ENCODE measurements at regions not wholly inside any gene's neighbourhood (a gene's known extent, or its start where the extent isn't known, plus 50 kb on each side); places are given as distances from the start of the nearest gene placed in this dataset.
A peak's percentile ranks its signal among the peaks of the same experiment; 100 is the strongest.

- no peaks in the 10 kb centered on the region for H3K27me3 ChIP-seq
- H3K36me3 ChIP-seq: no peaks in the 10 kb centered on the region
- intact Hi-C loops (cut with DNase I): loop anchor here (10.0 kb wide), 3 partner anchors 235 to 625 kb away; partner anchors contain the start of gene RRAGC
- no peak overlapping the region for H3K4me3 ChIP-seq
- TF ChIP-seq CTCF (IDR thresholded peaks at IDR 0.05): no peak
- no peak for DNase-seq
- no peak overlapping the region for H3K27ac ChIP-seq
- H3K9ac ChIP-seq (ENCODE audit: low read depth in 2 of 2, low read length in 2 of 2): no peak overlapping the region
- no peaks in the 10 kb centered on the region for H3K4me1 ChIP-seq
- no peaks in the 10 kb centered on the region for H3K9me3 ChIP-seq
Measured at GRCh38 chr1:39089931-39090521, 63.9 kb downstream of the NDUFS5 start.

GRCh38 chr1:39090757-39091380, 64.7 kb downstream of the NDUFS5 start:
- Histone ChIP-seq H3K9ac (ENCODE audit: low read depth in 2 of 2, low read length in 2 of 2) (no peak overlapping the region), H3K4me1 (no peaks in the 10 kb centered on the region), H3K27ac (no peak overlapping the region), H3K36me3 (no peaks in the 10 kb centered on the region), H3K4me3 (no peak overlapping the region), H3K27me3 (no peaks in the 10 kb centered on the region), H3K9me3 (no peaks in the 10 kb centered on the region)
- TF ChIP-seq CTCF (IDR thresholded peaks at IDR 0.05): no peak
- DNase-seq: no peak
- intact Hi-C loops (cut with DNase I): loop anchor here (10.0 kb wide), 2 partner anchors 564 to 624 kb away; no protein-coding TSS in a partner anchor

DNA sequence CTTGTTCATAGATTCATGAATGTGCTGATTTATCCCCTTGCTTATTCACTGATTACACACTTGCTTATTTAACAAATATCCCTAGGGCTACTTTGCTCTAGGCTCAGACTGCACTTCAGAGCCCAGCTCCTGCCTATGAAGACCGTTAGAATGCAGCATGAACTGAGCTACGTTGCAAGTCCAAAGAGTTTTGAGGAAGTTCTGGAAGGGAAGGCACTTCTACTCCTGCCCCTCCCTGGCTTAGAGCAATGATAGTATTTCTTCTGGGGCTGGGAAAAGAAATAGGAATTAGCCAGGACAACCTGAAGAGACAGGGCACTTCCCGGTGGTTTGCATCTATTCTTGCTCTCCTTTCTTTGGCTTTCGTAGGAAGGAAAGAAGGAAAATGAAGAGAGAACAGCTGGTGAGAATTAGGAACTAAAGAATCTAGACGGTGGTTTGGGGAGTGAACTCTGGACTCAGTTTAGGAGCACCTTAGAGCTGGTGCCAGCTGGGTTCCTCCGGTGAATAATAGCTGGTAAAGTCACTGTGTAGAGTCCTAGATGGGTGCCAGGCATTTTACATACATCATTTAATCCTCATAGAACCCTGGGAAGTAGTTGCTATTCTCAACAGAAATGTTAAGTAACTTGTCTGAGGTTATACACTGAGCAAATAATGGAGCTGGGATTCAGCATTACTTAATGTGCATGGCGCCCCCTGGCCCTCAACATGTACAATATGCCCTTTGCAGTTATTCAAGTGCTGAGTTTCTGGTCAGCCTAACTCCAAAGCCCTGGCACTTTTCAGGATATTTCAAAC, 65.9 kb downstream of the NDUFS5 start:
- intact Hi-C loops (cut with DNase I): loop anchor here (10.0 kb wide), 2 partner anchors 563 to 623 kb away; no protein-coding TSS in a partner anchor
- Histone ChIP-seq H3K27ac (no peak overlapping the region), H3K36me3 (no peaks in the 10 kb centered on the region), H3K4me3 (no peak overlapping the region), H3K27me3 (no peaks in the 10 kb centered on the region), H3K4me1 (no peaks in the 10 kb centered on the region), H3K9ac (ENCODE audit: low read depth in 2 of 2, low read length in 2 of 2) (no peak overlapping the region), H3K9me3 (no peaks in the 10 kb centered on the region)
- DNase-seq: peak; percentile 80
- peak; percentile 44 for TF ChIP-seq CTCF (IDR thresholded peaks at IDR 0.05)

- Histone ChIP-seq H3K27me3 (no peaks in the 10 kb centered on the region), H3K9ac (ENCODE audit: low read depth in 2 of 2, low read length in 2 of 2) (no peak overlapping the region), H3K36me3 (no peaks in the 10 kb centered on the region), H3K27ac (no peak overlapping the region), H3K9me3 (no peaks in the 10 kb centered on the region), H3K4me3 (no peak overlapping the region), H3K4me1 (no peaks in the 10 kb centered on the region)
- no peak for DNase-seq
- TF ChIP-seq CTCF (IDR thresholded peaks at IDR 0.05): no peak
- intact Hi-C loops (cut with DNase I): loop anchor here (10.0 kb wide), 2 partner anchors 560 to 620 kb away; no protein-coding TSS in a partner anchor
Measured at GRCh38 chr1:39094685-39095084, 68.5 kb downstream of the NDUFS5 start.

DNA sequence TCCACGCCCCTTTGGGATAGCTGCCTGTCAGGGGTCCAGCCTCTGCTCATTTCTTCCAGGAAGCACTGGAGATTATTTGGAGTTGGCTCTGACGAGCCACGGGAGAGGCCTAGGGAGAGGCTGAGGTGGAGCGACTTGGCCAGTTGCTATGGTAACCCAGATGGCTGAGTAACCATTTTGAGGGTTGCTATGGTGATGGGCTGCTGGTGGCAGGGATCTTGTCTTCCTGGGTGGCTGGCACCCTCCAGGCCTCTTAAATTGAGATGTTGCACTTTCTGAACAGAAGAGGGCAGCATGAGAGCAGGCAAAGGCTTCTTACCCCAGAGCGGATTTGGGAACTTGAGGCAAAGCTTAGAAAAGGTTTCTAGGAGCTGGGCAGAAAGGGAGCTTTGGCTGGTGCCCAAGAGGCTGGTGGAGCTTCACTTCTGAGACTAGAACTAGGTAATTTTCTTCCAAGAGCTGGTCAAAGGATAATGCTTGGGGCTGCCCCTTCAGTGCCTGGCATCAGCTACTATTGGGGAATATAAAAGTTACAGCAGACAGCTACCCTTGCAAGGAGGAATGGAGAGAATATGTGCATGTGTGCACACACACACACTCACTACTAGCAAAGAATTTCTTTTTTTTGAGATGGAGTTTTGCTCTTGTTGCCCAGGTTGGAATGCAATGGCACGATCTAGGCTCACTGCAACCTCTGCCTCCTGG, 72.5 kb downstream of the NDUFS5 start:
- no peak overlapping the region for H3K9ac ChIP-seq (ENCODE audit: low read depth in 2 of 2, low read length in 2 of 2)
- intact Hi-C loops (cut with DNase I): loop anchor here (2.0 to 10.0 kb wide), 3 partner anchors 160 to 616 kb away; no protein-coding TSS in a partner anchor
- no peaks in the 10 kb centered on the region for H3K4me1 ChIP-seq

More for the DNA sequence above, 72.5 kb downstream of the NDUFS5 start:
- no peak overlapping the region for H3K27ac ChIP-seq
- peak; percentile 63 for TF ChIP-seq CTCF (IDR thresholded peaks at IDR 0.05)
- no peak overlapping the region for H3K4me3 ChIP-seq
- no peaks in the 10 kb centered on the region for H3K27me3 ChIP-seq
- no peaks in the 10 kb centered on the region for H3K36me3 ChIP-seq
- H3K9me3 ChIP-seq: no peaks in the 10 kb centered on the region
- peak; percentile 61 for DNase-seq

All from colonic mucosa (tissue), 4 donors.